ENCODE measurements at regions not wholly inside any gene's neighbourhood (a gene's known extent, or its start where the extent isn't known, plus 50 kb on each side); places are given as distances from the start of the nearest gene placed in this dataset.

GRCh38 chr2:208586516-208586915 lies 179.9 kb downstream of the PTH2R start:
- Mint-ChIP-seq H3K9me3 (peaks cover 11% of the 10 kb centered on the region), H3K36me3 (ENCODE audit: low read depth) (no peaks in the 10 kb centered on the region), H3K27ac (no peak overlapping the region), H3K4me3 (no peak overlapping the region), H3K4me1 (ENCODE audit: low read depth) (no peaks in the 10 kb centered on the region), H3K27me3 (ENCODE audit: insufficient read depth) (no peaks in the 10 kb centered on the region)
- no peak for DNase-seq
- no peak for TF ChIP-seq CTCF (IDR thresholded peaks at IDR 0.05)

DNA sequence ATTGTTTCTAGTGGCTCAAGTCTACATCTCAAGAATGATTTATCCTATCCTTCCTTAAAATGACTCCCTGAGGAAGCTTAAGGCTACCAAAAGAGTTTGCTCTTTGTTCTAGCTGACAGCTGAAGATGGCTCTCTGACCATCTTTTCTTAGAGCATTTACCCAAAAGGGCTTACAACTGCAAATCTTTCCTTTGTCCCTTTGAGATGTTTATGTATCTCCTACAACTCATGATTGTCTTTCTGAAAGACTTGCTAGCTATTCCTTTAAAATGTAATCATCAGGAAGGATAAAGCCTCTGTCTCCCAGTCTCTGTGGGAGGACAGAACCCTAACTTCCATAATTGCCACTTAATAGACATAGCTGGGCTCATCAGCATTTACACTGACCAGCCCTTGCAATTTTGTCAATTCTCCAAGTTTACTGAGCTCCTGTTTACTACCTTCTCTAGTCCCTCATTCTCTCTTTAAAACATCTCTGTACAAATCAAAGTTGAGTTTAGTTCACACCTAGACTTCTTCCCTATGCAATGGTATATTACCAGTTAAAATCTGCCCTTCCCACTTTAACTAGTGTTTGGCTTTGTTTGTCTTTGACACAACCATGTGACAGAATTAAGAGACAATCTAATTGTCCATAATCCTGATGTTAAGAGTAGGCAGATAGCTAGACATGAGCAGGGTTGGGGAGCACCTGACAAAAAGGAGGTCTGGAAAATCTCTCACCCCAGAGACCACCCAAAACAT lies 188.2 kb downstream of the PTH2R start:
- no peaks in the 10 kb centered on the region for H3K36me3 Mint-ChIP-seq (ENCODE audit: low read depth)
- H3K27me3 Mint-ChIP-seq (ENCODE audit: insufficient read depth): no peaks in the 10 kb centered on the region
- H3K9me3 Mint-ChIP-seq: peaks cover 37% of the 10 kb centered on the region
- no peak overlapping the region for H3K4me3 Mint-ChIP-seq
- TF ChIP-seq CTCF (IDR thresholded peaks at IDR 0.05): no peak
- H3K27ac Mint-ChIP-seq: no peak overlapping the region
- DNase-seq: no peak
- no peaks in the 10 kb centered on the region for H3K4me1 Mint-ChIP-seq (ENCODE audit: low read depth)

DNA sequence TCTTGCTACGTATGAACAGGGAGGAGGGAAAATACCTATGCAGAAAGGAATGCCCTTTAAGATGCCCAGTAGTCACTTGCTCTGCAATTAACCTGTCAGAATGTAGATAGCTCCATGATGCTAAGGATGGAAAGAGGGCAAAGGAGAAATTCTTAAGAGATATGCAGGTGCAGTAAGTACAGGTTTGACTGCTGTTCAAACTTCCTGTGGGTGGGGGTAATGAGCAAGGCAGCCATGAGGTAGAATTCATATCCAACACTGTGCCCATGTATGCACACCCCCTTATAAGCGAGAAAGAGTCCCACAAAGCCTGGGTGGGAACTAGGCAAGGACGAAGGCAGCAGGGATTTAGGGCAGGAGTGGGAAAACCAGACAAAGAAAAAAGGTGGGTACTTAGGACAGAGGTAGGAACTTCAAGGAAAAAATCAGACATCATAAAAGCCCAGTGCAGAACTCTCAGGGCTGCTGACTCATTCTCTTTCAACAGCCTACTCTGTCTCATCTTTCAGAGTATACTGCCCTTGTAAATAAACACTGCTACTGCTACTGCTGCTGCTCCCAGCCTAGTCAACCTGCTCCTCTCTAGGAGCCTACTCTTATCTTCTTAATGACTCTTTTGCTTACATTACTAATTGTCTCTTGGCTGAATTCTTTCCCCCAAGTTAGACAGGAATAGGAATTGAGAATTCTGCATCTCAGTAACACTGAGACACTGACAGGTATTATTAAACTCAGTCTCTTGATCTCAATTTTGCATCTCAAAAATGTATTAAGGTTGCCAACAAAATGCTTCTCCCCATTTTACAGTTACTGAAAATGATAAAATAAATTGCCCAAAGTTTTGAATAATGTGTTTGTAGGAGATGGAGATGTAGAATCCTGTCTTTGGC lies 189.0 kb downstream of the PTH2R start:
- H3K4me1 Mint-ChIP-seq (ENCODE audit: low read depth): no peaks in the 10 kb centered on the region
- no peak overlapping the region for H3K4me3 Mint-ChIP-seq
- no peaks in the 10 kb centered on the region for H3K36me3 Mint-ChIP-seq (ENCODE audit: low read depth)
- H3K27ac Mint-ChIP-seq: no peak overlapping the region
- TF ChIP-seq CTCF (IDR thresholded peaks at IDR 0.05): no peak
- no peaks in the 10 kb centered on the region for H3K27me3 Mint-ChIP-seq (ENCODE audit: insufficient read depth)
- DNase-seq: no peak
- peaks cover 44% of the 10 kb centered on the region for H3K9me3 Mint-ChIP-seq

GRCh38 chr2:208607694-208608093 lies 201.1 kb downstream of the PTH2R start:
- no peak for TF ChIP-seq CTCF (IDR thresholded peaks at IDR 0.05)
- Mint-ChIP-seq H3K4me1 (ENCODE audit: low read depth) (no peaks in the 10 kb centered on the region), H3K4me3 (no peak overlapping the region), H3K27ac (no peak overlapping the region), H3K9me3 (peaks cover 44% of the 10 kb centered on the region), H3K36me3 (ENCODE audit: low read depth) (no peaks in the 10 kb centered on the region), H3K27me3 (ENCODE audit: insufficient read depth) (no peaks in the 10 kb centered on the region; the same call in 1 of the 2 replicates)
- DNase-seq: no peak

DNA sequence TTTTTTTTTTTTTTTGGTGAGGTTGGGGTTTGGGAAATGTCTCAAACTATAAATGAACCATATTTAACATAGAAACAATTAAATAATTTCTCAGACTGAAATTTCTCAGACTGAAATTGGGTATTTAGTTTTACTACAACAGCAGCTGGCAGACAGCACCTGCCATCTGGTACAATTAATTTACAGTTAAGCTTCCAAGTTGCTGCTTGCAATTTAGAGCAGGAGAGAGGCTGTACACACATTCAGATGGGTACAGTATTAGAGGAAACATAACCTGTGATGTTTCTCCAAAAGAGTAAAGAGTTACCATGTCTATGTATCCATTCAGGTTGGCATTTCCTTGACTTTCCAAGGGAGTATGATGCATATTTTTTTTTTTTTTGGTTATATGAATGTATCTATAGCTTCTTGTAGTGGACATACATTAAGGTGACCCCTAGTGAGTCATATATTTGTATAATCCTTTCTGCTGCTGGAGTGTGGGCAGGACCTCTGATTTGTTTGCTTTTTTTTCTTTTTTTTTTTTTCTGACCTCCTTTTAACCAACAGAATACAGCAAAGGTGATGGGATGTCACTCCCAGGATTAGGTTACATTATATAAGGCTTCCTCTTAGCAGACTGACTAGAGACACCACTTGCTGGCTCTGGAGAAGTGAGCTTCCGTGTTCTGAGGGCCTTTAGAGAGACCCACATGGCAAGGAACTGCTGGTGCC lies 201.7 kb downstream of the PTH2R start:
- Mint-ChIP-seq H3K9me3 (peaks cover 43% of the 10 kb centered on the region), H3K27ac (no peak overlapping the region), H3K27me3 (ENCODE audit: insufficient read depth) (no peaks in the 10 kb centered on the region; the same call in 1 of the 2 replicates), H3K36me3 (ENCODE audit: low read depth) (no peaks in the 10 kb centered on the region), H3K4me3 (no peak overlapping the region), H3K4me1 (ENCODE audit: low read depth) (no peaks in the 10 kb centered on the region)
- TF ChIP-seq CTCF (IDR thresholded peaks at IDR 0.05): no peak
- no peak for DNase-seq
